IMR-90 (cell line): ENCODE measurements at regions not wholly inside any gene's neighbourhood (a gene's known extent, or its start where the extent isn't known, plus 50 kb on each side); places are given as distances from the start of the nearest gene placed in this dataset.

Source experiments
- ATAC-seq: fragments of 200-7000 bp; cut with Tn5 transposase; 2 replicates; pipeline ENCODE4 v1.9.1; 2020; ENCODE audit warnings: low read depth, mild to moderate bottlenecking, moderate library complexity
- BruUV-seq: library from RNA; stranded (reverse); fragments of 400-500 nt; replicated peaks from 2 replicates; lab custom pipeline; 2021; lab: Mats Ljungman, UMichigan
- CTCF ChIA-PET: fragments of 300-600 bp; formaldehyde crosslinking; extraction: SDS; loops from one replicate; lab custom pipeline; 2021; ENCODE audit warnings: antibody characterized with exemption; lab: Yijun Ruan, JAX
- POLR2A ChIA-PET: fragments of 300-600 bp; sonication (Branson Sonifier 250); formaldehyde crosslinking; loops from one replicate; lab custom pipeline; 2022; ENCODE audit warnings: antibody characterized with exemption; ENCODE audit not compliant: unreplicated experiment; lab: Charles Lee
- DNase-seq: peaks from one replicate; pipeline ENCODE4 v3.0.0; 2013
- H2AFZ ChIP-seq: replicated peaks from 2 replicates; pipeline ENCODE3; 2013; ENCODE audit warnings: low read length, mild to moderate bottlenecking; ENCODE audit not compliant: poor library complexity
- H2AK5ac ChIP-seq: 2 replicates; pipeline ENCODE4 v1.6.1; 2013; ENCODE audit warnings: low read depth, low read length, inconsistent platforms
- H2AK9ac ChIP-seq: replicated peaks from 2 replicates; pipeline ENCODE3; 2013; ENCODE audit warnings: mild to moderate bottlenecking, low read depth, low read length, moderate library complexity; ENCODE audit not compliant: poor library complexity
- H2BK120ac ChIP-seq: 2 replicates; pipeline ENCODE4 v1.6.1; 2013; ENCODE audit warnings: low read depth, low read length, inconsistent platforms
- H2BK15ac ChIP-seq: 3 replicates; pipeline ENCODE4 v1.6.1; 2013; ENCODE audit warnings: low read depth, low read length, inconsistent platforms
- H2BK20ac ChIP-seq: 2 replicates; pipeline ENCODE4 v1.6.1; 2013; ENCODE audit warnings: low read depth, mild to moderate bottlenecking, inconsistent platforms, low read length, moderate library complexity
- H2BK5ac ChIP-seq: 2 replicates; pipeline ENCODE4 v1.6.1; 2013; ENCODE audit warnings: mild to moderate bottlenecking, low read depth, low read length, inconsistent platforms; ENCODE audit not compliant: poor library complexity, severe bottlenecking
- H3K14ac ChIP-seq: replicated peaks from 2 replicates; pipeline ENCODE4 v1.6.1; 2013; ENCODE audit warnings: low read depth, low read length, inconsistent platforms
- H3K18ac ChIP-seq: 2 replicates; pipeline ENCODE4 v1.6.1; 2013; ENCODE audit warnings: low read depth, low read length, control low read depth
- H3K23ac ChIP-seq: 2 replicates; pipeline ENCODE4 v1.6.1; 2013; ENCODE audit warnings: low read depth, low read length, inconsistent platforms
- H3K27ac ChIP-seq: 2 replicates; pipeline ENCODE4 v1.5.1; 2013; ENCODE audit warnings: mild to moderate bottlenecking, control low read depth, low read length; ENCODE audit not compliant: insufficient read depth
- H3K27me3 ChIP-seq: 2 replicates; pipeline ENCODE4 v1.6.1; 2013; ENCODE audit warnings: low read length; ENCODE audit not compliant: control insufficient read depth, insufficient read depth
- H3K36me3 ChIP-seq: 2 replicates; pipeline ENCODE4 v1.6.1; 2013; ENCODE audit warnings: low read length, mixed read lengths; ENCODE audit not compliant: control insufficient read depth, insufficient read depth
- H3K4ac ChIP-seq: 2 replicates; pipeline ENCODE4 v1.6.1; 2013; ENCODE audit warnings: low read depth, low read length, inconsistent platforms
- H3K4me1 ChIP-seq: 2 replicates; pipeline ENCODE4 v1.6.1; 2013; ENCODE audit warnings: low read length, mixed read lengths; ENCODE audit not compliant: control insufficient read depth, insufficient read depth
- H3K4me2 ChIP-seq: 2 replicates; pipeline ENCODE4 v1.6.1; 2013; ENCODE audit warnings: low read depth, mild to moderate bottlenecking, control low read depth, low read length, moderate library complexity
- H3K4me3 ChIP-seq: 2 replicates; pipeline ENCODE4 v1.5.1; 2013; ENCODE audit warnings: low read depth, mild to moderate bottlenecking, control low read depth, low read length, moderate library complexity; ENCODE audit not compliant: insufficient read depth
- H3K56ac ChIP-seq: 2 replicates; pipeline ENCODE4 v1.6.1; 2013; ENCODE audit warnings: low read length, inconsistent platforms; ENCODE audit not compliant: insufficient read depth; ENCODE audit errors: extremely low read depth
- H3K79me1 ChIP-seq, 2 experiments: 2 replicates each; pipeline ENCODE4 v1.6.1; 2013; ENCODE audit warnings: low read length in 2 of 2, inconsistent platforms in 1 of 2, low read depth in 1 of 2
- H3K9ac ChIP-seq: 2 replicates; pipeline ENCODE4 v1.6.1; 2013; ENCODE audit warnings: low read depth, low read length, control low read depth
- H3K9me1 ChIP-seq: 2 replicates; pipeline ENCODE4 v1.6.1; 2013; ENCODE audit warnings: low read length, inconsistent platforms; ENCODE audit not compliant: insufficient read depth
- H3K9me3 ChIP-seq: 2 replicates; pipeline ENCODE4 v1.6.1; 2013; ENCODE audit warnings: low read length; ENCODE audit not compliant: control insufficient read depth, insufficient read depth
- H4K20me1 ChIP-seq: 2 replicates; pipeline ENCODE4 v1.6.1; 2013; ENCODE audit warnings: low read length, inconsistent platforms; ENCODE audit not compliant: insufficient read depth
- H4K5ac ChIP-seq: 2 replicates; pipeline ENCODE4 v1.6.1; 2013; ENCODE audit warnings: mild to moderate bottlenecking, low read depth, low read length, control low read depth
- H4K8ac ChIP-seq, 2 experiments: 2 replicates each; pipeline ENCODE4 v1.6.1; 2013; ENCODE audit warnings: low read depth in 2 of 2, low read length in 2 of 2, control low read depth in 1 of 2, inconsistent platforms in 1 of 2
- H4K91ac ChIP-seq: 2 replicates; pipeline ENCODE4 v1.6.1; 2013; ENCODE audit warnings: low read depth, low read length, inconsistent platforms; ENCODE audit not compliant: insufficient read depth
- BHLHE40 ChIP-seq: fragments of 150-350 bp; IDR thresholded peaks from 2 replicates; pipeline ENCODE4 v1.6.1; 2016; ENCODE audit warnings: mild to moderate bottlenecking, low read depth, low read length
- CEBPB ChIP-seq: IDR thresholded peaks from 2 replicates; pipeline ENCODE4 v1.6.1; 2012; ENCODE audit warnings: low read depth, low read length, improper control_type of control experiment
- CHD1 ChIP-seq: IDR thresholded peaks from 2 replicates; pipeline ENCODE4 v1.6.1; 2012; ENCODE audit warnings: low read depth, low read length, improper control_type of control experiment
- ELK1 ChIP-seq: fragments of 150-350 bp; IDR thresholded peaks from 2 replicates; pipeline ENCODE4 v1.6.1; 2016; ENCODE audit warnings: low read depth, mild to moderate bottlenecking, low read length, moderate library complexity, borderline replicate concordance
- FOS ChIP-seq: fragments of 150-350 bp; IDR thresholded peaks from 2 replicates; pipeline ENCODE4 v1.6.1; 2016; ENCODE audit warnings: low read depth, low read length
- MAFK ChIP-seq: IDR thresholded peaks from 2 replicates; pipeline ENCODE4 v1.6.1; 2012; ENCODE audit warnings: low read depth, low read length, improper control_type of control experiment
- NFE2L2 ChIP-seq: fragments of 150-350 bp; IDR thresholded peaks from 2 replicates; pipeline ENCODE4 v1.6.1; 2016; ENCODE audit warnings: low read depth, mild to moderate bottlenecking, low read length
- POLR2A ChIP-seq: IDR thresholded peaks from 2 replicates; pipeline ENCODE4 v1.6.1; 2012; ENCODE audit warnings: mild to moderate bottlenecking, low read depth, low read length
- RAD21 ChIP-seq: IDR thresholded peaks from 2 replicates; pipeline ENCODE4 v1.6.1; 2012; ENCODE audit warnings: low read length, improper control_type of control experiment
- RCOR1 ChIP-seq: IDR thresholded peaks from 2 replicates; pipeline ENCODE4 v1.6.1; 2012; ENCODE audit warnings: mild to moderate bottlenecking, low read length, improper control_type of control experiment; ENCODE audit not compliant: insufficient replicate concordance
- RFX5 ChIP-seq: IDR thresholded peaks from 2 replicates; pipeline ENCODE4 v1.8.0; 2012; ENCODE audit warnings: low read depth, mild to moderate bottlenecking, low read length, moderate library complexity
- USF2 ChIP-seq: fragments of 150-350 bp; IDR thresholded peaks from 2 replicates; pipeline ENCODE4 v1.6.1; 2017; ENCODE audit warnings: mild to moderate bottlenecking, antibody characterized with exemption, low read length, low read depth
- WGBS, 2 experiments: methylation state at CpG; one replicate each; pipeline versions ENCODE4 v1.1.5 to v1.1.7; 2013; ENCODE audit warnings: missing lambda C conversion rate in 2 of 2; ENCODE audit not compliant: insufficient read length in 1 of 2; ENCODE audit errors: extremely low coverage in 2 of 2; 5-methylcytosine and 5-hydroxymethylcytosine counted together
- dilution Hi-C: fragments of 300-500 bp; cut with HindIII; formaldehyde crosslinking; loops from one replicate; pipeline ENCODE4 v1.14.3; 2018; ENCODE audit warnings: low sequenced_read_pairs; ENCODE audit not compliant: unreplicated experiment
- in situ Hi-C: fragments of 300-500 bp; cut with MboI; formaldehyde crosslinking; loops from 3 replicates; pipeline ENCODE4 v1.14.3; 2019; ENCODE audit warnings: low sequenced_read_pairs, inconsistent platforms, mixed read lengths
- intact Hi-C: fragments of 100-400 bp; cut with micrococcal nuclease; formaldehyde crosslinking; loops from 2 replicates; pipeline ENCODE4 v1.10.0; 2022

- TF ChIP-seq RCOR1: no peak
- TF ChIP-seq RAD21: no peak
- TF ChIP-seq ELK1: no peak
- TF ChIP-seq CEBPB: no peak
- TF ChIP-seq BHLHE40: no peak
- TF ChIP-seq MAFK: no peak
- no peak for TF ChIP-seq CHD1
- TF ChIP-seq RFX5: no peak
- no peak for TF ChIP-seq USF2
- TF ChIP-seq NFE2L2: no peak
- no peak for TF ChIP-seq FOS
- TF ChIP-seq POLR2A: no peak
- no peak overlapping the region for H2BK120ac ChIP-seq
- no peak overlapping the region for H3K14ac ChIP-seq
- H2AK9ac ChIP-seq: no peak overlapping the region
- H3K23ac ChIP-seq: no peak overlapping the region
- ATAC-seq: no peak
- no peaks in the 10 kb centered on the region for H3K79me1 ChIP-seq
- no peak overlapping the region for H3K27ac ChIP-seq
- no peak overlapping the region for H2AFZ ChIP-seq
- dilution Hi-C loops (no loop called here), in situ Hi-C loops (no loop called here), intact Hi-C loops (no loop called here)
- no peak overlapping the region for H2BK5ac ChIP-seq
- no peaks in the 10 kb centered on the region for H3K27me3 ChIP-seq
- H4K8ac ChIP-seq: no peak overlapping the region
- no TSS peak for BruUV-seq
- H3K56ac ChIP-seq: no peak overlapping the region
- no peak for DNase-seq
- no peaks in the 10 kb centered on the region for H3K4me1 ChIP-seq
- no CpG with 5 or more reads among the region's 1 CpG for WGBS, 2 experiments
- H3K4ac ChIP-seq: no peak overlapping the region
- POLR2A ChIA-PET: no interaction called here
- H4K91ac ChIP-seq: no peak overlapping the region
- no peaks in the 10 kb centered on the region for H4K20me1 ChIP-seq
- H3K4me2 ChIP-seq: no peak overlapping the region
- H2BK15ac ChIP-seq: no peak overlapping the region
- H2AK5ac ChIP-seq: no peak overlapping the region
- no peaks in the 10 kb centered on the region for H3K9me3 ChIP-seq
- no peak overlapping the region for H3K18ac ChIP-seq
- H3K9ac ChIP-seq: no peak overlapping the region
- H2BK20ac ChIP-seq: no peak overlapping the region
- H3K9me1 ChIP-seq: no peaks in the 10 kb centered on the region
- H3K4me3 ChIP-seq: no peak overlapping the region
- CTCF ChIA-PET: interaction anchor here (1.5 kb wide), 1 partner anchor 20 kb away, joined by 4 read pairs; no protein-coding TSS in a partner anchor
- H3K36me3 ChIP-seq: no peaks in the 10 kb centered on the region
- H4K5ac ChIP-seq: no peak overlapping the region
Observed at GRCh38 chr10:56296618-56297017, 64.4 kb downstream of the ZWINT start.
